Renal cortical epithelial cell (primary cell): ENCODE measurements at regions not wholly inside any gene's neighbourhood (a gene's known extent, or its start where the extent isn't known, plus 50 kb on each side); places are given as distances from the start of the nearest gene placed in this dataset.
A peak's percentile ranks its signal among the peaks of the same experiment; 100 is the strongest.

ENCODE experiments used
- DNase-seq: peaks from one replicate; pipeline ENCODE4 v3.0.0-alpha.2; 2011; ENCODE audit warnings: low read depth

- no peak for DNase-seq
Measured at GRCh38 chr4:146998157-146998556, 52.5 kb upstream of the TTC29 start.

DNA sequence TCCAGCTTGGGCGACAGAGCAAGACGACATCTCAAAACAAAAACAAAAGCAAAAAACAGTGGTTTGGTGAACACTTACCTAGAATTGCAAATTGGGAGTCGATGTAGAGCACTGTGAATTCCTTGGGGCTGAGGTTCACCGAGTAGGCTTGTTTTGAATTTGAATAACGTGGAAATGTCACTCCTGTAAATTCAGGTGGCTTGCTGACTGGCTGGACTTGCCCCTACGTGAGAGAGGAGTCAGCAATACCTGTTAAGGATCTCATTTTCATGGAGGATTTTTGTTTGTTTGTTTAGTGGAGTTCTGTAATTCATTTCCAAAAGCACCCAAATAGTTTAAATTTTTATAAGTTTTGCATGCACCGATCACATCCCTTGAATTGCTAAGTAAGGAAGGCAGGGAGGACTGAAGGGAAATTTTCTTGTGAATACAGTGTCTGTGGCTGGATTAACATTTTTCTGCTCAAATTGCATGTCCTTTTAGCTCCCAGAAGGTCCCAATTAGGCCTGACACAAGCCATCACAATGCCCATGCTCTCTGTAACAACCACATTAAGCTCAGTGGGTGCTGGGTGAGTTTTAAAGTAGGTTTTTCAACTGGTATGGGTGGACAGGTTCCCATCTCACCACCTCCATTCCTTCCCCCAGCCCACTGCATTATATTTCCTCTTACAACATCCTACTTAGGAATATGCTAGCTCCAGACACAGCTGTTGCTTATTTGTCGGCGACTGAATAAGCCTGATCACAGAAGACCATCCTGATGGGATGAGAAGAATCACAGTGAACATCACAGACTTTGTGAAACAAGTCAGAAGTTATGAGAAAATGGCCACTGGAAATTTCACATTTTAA is 58.5 kb upstream of the TTC29 start:
- peak; percentile 10 for DNase-seq

DNA sequence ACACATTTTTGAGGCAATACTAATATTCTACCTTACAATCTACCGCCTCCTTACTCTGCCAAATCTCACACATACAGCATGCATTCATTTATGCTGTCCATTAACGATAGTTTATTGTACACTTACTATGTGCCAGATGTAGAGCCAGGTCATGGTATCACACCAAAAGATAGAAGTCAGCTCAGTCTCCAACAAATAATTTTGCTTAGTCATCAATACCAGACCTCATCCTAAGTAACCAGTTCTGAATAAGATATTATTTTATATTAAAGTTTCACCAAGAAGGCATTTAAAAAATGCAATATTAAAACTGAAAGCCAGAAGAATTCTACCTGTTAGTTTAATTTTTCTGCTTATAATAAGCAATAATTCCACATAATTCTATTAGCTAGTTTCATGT is 60.6 kb upstream of the TTC29 start:
- no peak for DNase-seq

GRCh38 chr4:147009875-147010274 is 64.2 kb upstream of the TTC29 start:
- DNase-seq: no peak

- DNase-seq: no peak
Measured at GRCh38 chr4:147011411-147011810, 65.7 kb upstream of the TTC29 start.

GRCh38 chr4:147012059-147012707 is 66.5 kb upstream of the TTC29 start:
- no peak for DNase-seq

DNA sequence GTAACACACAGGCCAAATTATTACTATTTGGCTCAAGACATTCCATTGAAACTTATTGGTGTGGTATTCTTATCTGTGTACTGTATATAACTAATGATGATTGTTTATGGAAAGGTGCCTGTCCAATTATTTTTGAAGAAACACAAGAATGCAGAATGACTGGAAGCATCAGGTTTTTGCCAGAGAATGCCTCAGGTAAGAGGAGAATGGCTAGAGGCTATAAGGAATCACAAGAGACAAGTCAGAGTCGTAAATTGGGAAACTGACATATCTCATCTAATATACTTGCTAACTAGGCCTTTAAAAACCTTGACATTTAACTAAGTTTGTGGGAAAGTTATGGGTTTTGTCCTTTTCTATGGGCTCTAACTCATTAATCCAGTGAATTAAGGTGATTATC is 69.3 kb upstream of the TTC29 start:
- DNase-seq: no peak

DNA sequence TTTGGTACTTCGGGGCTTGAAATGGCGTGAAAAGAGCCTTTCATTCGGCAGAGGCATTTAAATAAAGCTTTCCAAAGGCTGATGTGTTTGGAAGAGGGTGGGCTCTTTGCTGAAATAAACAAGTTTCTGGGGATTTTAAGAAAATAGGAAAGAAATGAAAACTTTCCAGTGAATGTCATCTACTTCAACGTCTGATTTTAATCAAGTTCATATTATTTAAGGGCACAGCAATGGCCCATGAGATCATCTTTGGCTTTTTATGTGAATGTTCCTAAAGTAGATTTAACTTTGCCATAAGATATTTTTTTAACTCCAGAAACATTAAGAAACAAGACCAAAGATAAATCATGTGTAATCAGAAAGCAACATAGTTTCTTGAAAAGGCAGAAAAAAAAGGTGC is 69.8 kb upstream of the TTC29 start:
- DNase-seq: no peak

GRCh38 chr4:147017081-147017480 is 71.4 kb upstream of the TTC29 start:
- no peak for DNase-seq

- DNase-seq: peak; percentile 49
Measured at GRCh38 chr4:147019091-147019490, 73.4 kb upstream of the TTC29 start.

DNA sequence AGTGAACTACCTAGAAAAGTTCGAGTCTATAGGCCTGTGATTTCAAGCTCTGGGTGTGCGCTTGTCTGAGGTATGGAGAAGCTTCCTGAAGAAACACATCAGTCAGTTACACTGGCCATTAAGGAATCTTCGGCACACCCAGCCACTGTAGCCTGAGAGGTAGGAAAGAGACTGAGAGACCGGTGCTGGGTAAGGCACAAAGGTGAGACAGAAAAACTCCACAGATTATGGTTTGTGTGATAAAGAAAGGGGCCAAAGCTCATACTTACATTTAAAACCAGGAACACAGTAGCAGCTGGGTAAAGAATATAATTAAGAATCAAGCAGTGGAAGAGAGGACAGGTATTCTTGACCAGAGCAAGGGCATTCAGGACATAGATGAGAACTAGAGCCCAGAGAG is 74.8 kb upstream of the TTC29 start:
- DNase-seq: no peak

GRCh38 chr4:147025042-147025441 is 79.4 kb upstream of the TTC29 start:
- DNase-seq: no peak

DNA sequence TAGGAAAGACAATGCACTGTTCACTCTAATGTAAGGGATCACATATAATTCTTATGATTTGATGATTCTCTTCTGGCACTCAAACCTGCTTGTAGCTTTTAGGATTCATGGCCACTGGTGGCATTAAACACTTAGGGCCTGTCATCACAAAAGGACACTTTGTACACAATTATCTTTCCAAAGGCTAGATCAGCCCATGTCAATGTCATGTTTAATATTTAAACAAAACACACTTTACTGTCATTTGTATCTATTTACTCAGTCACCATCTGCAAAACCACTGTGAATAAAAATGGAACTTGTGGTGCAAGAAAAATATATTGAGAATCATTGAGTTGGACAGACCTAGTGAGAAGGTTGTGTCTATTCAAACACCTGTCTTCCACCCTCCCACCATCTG is 83.6 kb upstream of the TTC29 start:
- no peak for DNase-seq

DNA sequence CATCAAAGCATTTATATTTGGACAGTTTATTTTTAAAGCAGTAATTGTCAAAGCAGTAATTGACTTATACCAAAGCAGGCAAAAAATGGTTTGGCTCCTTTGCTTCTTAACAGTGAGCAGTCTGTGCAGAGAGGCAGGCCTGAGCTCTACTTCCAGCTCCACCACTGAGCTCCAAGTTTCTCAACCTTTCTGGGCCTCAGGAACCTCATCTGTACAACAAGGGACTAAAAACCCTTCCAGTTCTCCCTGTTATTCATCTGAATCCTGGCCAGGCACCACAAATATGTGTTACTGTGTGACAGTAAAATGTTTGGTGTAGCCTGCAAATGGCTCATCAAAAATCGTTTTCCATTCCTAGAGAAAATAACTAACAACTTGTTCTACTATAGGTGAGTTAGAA is 88.7 kb upstream of the TTC29 start:
- DNase-seq: no peak

- DNase-seq: no peak
Measured at GRCh38 chr4:147037069-147037468, 91.4 kb upstream of the TTC29 start.

GRCh38 chr4:147039976-147040575 is 94.4 kb upstream of the TTC29 start:
- DNase-seq: no peak

DNA sequence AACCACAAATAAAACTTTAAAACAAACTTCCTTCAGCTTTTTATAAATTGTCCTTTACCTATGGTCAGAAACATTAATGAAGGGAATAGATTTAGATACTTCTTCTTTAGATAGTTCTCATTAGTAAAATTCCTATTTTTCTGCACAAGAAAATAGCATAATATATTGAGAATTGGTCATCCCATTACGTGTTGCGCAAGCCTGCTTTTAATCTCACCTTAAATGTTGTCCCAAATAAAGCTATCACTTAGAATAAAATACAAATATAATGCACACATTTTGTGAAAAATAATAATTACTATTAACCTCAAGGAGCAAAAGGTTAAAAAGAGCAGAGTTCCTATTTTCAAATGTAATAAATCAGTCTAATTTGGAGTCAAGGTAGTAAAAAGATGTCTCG is 95.2 kb upstream of the TTC29 start:
- DNase-seq: no peak

DNA sequence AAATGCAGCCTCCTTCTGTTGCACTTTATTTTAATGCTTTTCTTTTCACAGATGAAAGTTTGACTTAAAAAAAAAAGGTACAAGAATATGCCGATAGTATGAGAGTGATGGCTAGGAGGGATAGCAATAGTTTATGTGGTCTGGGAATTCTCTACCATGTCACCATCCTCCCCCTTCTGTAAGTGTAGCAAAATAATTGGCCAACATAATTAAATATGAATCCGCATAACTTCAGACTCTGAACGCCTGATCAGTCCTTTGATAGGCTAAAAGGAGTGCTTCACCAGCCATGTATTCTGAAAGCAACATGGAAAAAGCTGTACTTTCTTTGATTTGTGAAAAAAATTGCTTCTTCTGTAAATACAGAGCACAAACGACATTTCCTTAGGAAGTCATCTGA is 95.7 kb upstream of the TTC29 start:
- DNase-seq: no peak

DNA sequence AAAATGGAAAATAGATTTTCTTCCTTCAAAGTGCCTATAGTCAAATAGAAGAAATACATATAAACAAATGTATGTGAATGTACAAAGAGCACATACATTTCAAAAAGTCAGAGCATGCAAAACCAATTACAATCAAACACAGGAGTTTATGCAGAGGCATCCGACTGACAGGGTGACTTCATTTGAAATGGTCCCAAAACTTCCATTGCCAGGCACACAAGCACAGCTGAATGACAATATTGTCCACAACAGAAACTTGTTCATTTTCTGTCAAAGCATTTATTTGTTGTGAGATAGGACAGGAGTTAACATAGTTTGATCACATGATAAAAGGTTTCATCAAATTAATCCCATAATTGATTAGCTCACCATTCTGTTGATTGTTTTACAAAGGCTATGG is 96.4 kb upstream of the TTC29 start:
- no peak for DNase-seq

GRCh38 chr4:147044241-147044640 is 98.6 kb upstream of the TTC29 start:
- no peak for DNase-seq

DNA sequence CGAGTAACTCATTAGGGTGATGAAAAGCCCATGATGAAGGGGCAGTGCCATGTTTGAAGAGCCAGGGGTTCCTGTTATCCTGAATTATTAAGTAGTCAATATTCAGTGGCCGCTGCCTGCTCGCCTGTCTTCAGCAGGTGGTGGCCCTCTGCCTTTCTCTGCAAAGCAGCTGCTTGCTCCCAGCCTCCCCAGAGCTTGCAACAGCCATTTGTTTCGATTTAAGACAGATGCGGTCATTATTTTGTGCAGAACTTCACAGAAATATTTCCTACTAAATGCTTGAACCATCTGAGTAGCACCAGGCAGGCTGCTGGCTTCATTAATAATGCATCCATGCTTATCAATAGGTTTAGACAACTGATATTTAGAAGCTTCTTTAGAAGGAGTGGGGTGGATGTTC is 104.3 kb upstream of the TTC29 start:
- no peak for DNase-seq

- peak; percentile 66 for DNase-seq
Measured at GRCh38 chr4:147050356-147050765, 104.7 kb upstream of the TTC29 start.

GRCh38 chr4:147052361-147052760 is 106.7 kb upstream of the TTC29 start:
- DNase-seq: peak; percentile 25
